ENCODE measurements at regions not wholly inside any gene's neighbourhood (a gene's known extent, or its start where the extent isn't known, plus 50 kb on each side); places are given as distances from the start of the nearest gene placed in this dataset.

DNA sequence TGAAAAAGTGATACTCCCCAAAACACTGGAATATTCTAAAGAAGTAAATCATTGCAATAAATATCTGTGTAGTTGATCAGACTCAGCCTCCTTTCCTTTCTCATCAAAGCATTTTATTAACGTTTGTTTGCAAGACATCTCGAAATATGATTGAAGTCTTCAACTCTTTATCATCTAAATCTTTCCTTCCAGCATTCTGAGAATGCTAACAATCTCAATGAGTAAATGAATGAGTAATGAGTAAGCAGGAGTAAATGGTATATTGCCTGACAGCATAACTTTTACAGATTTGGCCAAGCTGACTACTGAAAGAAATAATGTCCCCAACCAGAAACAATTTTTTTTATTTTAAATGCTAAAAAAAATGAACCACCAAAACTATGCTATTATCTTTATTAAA is 157.1 kb downstream of the SLCO4C1 start:
- TF ChIP-seq EZH2 (IDR thresholded peaks at IDR 0.05; ENCODE audit: borderline replicate concordance, insufficient read depth, low read length, poor library complexity, severe bottlenecking) (no peak), SMC3 (conservative IDR thresholded peaks at IDR 0.05; ENCODE audit: poor library complexity) (no peak), RAD21 (conservative IDR thresholded peaks at IDR 0.05) (no peak)
- TF ChIP-seq, protein P1, sequence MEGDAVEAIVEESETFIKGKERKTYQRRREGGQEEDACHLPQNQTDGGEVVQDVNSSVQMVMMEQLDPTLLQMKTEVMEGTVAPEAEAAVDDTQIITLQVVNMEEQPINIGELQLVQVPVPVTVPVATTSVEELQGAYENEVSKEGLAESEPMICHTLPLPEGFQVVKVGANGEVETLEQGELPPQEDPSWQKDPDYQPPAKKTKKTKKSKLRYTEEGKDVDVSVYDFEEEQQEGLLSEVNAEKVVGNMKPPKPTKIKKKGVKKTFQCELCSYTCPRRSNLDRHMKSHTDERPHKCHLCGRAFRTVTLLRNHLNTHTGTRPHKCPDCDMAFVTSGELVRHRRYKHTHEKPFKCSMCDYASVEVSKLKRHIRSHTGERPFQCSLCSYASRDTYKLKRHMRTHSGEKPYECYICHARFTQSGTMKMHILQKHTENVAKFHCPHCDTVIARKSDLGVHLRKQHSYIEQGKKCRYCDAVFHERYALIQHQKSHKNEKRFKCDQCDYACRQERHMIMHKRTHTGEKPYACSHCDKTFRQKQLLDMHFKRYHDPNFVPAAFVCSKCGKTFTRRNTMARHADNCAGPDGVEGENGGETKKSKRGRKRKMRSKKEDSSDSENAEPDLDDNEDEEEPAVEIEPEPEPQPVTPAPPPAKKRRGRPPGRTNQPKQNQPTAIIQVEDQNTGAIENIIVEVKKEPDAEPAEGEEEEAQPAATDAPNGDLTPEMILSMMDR (IDR thresholded peaks at IDR 0.05; ENCODE audit: poor library complexity, severe bottlenecking), result no peak
- TF ChIP-seq, protein P2, sequence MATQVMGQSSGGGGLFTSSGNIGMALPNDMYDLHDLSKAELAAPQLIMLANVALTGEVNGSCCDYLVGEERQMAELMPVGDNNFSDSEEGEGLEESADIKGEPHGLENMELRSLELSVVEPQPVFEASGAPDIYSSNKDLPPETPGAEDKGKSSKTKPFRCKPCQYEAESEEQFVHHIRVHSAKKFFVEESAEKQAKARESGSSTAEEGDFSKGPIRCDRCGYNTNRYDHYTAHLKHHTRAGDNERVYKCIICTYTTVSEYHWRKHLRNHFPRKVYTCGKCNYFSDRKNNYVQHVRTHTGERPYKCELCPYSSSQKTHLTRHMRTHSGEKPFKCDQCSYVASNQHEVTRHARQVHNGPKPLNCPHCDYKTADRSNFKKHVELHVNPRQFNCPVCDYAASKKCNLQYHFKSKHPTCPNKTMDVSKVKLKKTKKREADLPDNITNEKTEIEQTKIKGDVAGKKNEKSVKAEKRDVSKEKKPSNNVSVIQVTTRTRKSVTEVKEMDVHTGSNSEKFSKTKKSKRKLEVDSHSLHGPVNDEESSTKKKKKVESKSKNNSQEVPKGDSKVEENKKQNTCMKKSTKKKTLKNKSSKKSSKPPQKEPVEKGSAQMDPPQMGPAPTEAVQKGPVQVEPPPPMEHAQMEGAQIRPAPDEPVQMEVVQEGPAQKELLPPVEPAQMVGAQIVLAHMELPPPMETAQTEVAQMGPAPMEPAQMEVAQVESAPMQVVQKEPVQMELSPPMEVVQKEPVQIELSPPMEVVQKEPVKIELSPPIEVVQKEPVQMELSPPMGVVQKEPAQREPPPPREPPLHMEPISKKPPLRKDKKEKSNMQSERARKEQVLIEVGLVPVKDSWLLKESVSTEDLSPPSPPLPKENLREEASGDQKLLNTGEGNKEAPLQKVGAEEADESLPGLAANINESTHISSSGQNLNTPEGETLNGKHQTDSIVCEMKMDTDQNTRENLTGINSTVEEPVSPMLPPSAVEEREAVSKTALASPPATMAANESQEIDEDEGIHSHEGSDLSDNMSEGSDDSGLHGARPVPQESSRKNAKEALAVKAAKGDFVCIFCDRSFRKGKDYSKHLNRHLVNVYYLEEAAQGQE (IDR thresholded peaks at IDR 0.05; ENCODE audit: borderline replicate concordance), result no peak
